HG03066 (cell line): ENCODE measurements at regions not wholly inside any gene's neighbourhood (a gene's known extent, or its start where the extent isn't known, plus 50 kb on each side); places are given as distances from the start of the nearest gene placed in this dataset.

Experiments
- ATAC-seq: cut with Tn5 transposase; IDR thresholded peaks from one replicate; pipeline ENCODE4 v1.9.1; 2021; ENCODE audit warnings: low read depth; ENCODE audit not compliant: unreplicated experiment

- no peak for ATAC-seq
These were observed 335.0 kb upstream of the TUSC1 start for GRCh38 chr9:26013199-26013598.

DNA sequence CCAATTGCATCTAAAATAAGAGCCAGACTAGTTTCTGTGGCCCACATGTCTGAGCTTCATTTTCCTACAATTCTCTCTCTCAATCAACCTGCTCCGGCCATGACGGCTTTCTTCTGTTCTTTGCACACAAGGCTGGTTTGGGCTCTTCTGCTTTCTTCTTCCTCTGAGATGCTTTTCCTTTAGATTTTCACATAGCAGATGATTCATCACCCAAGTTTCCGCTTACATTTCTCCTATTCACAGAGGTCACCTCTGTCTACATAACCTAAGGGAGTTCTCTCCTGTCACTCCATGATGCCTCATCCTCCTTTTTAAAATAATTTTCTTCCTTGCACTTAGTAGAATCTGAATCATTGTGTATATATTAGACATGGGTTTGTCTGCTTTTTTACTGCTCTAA is 334.6 kb upstream of the TUSC1 start:
- ATAC-seq = no peak

DNA sequence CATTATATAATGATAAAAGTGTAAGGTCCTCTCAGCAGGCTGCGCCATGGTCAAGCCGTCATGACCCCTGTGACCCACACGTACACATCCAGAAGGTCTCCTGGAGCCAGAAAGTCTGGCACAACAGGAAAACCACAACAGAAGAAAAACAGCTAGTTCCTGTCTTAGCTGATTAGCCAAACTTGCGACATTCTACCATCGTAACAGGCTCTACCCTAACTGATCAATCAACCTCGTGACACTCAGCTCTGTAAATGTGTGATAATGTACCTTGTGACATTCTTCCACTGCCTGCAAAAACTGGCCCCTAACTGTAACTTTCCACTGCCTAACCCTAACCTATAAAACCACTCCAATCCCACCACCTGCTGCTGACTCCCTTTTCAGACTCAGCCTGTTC is 316.4 kb upstream of the TUSC1 start:
- no peak for ATAC-seq

DNA sequence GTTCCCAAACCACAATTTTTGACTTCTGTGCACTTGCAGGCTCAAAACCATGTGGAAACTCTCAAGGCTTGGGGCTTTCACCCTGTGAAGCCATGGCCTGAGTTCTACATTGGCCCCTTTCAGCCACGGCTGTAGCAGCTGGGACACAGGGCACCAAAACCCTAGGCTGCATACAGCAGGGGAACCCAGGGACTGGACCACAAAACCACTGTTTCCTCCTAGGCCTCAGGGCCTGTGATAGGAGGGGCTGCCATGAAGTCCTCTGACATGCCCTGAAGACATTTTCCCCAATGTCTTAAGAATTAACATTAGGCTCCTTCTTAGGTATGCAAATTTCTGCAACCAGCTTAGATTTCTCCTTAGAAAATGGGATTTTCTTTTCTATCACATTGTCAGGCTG is 312.1 kb upstream of the TUSC1 start:
- ATAC-seq = no peak

- ATAC-seq = no peak
These were observed 297.4 kb upstream of the TUSC1 start for GRCh38 chr9:25975667-25976066.

GRCh38 chr9:25964239-25964638 is 286.0 kb upstream of the TUSC1 start:
- no peak for ATAC-seq

DNA sequence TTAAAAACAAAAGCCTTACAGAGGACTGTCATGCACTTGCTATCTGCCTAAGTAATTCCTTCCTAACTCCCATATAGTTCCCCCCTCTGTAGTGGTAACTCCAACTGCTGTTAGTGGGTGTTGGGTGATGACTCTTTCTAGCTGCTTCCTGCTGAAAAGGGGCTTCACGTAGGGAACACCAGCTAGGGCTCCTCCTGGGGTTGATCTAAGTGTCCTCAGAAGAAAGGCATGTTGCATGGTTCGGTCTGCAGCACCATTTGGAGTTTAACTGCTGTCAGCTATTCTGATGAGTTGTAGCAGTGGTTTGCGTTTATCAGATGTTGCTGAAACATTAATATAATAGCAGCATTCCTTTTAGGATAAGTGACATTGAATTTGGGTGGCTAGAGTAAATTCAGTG is 281.9 kb upstream of the TUSC1 start:
- no peak for ATAC-seq

DNA sequence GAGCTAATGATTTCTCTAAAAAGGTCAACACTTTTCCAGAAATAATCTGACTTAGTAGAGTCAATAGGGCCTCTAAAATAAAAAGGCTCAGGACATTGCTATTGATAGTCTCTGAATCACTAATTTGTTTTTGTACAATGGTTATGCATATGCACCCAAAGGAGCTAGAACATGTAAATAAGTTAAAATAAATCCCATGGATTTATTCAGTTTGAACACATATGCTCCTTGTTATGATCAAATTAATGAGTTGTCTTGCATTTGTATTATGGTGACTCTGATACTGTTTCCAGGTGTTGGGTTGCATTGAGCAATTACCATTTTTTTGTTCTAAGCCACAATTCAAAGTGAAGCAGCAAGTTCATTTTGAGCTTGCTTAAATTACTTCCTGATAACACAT is 276.0 kb upstream of the TUSC1 start:
- ATAC-seq = no peak

GRCh38 chr9:25948182-25948581 is 269.9 kb upstream of the TUSC1 start:
- ATAC-seq = no peak

GRCh38 chr9:25939126-25939525 is 260.9 kb upstream of the TUSC1 start:
- ATAC-seq = no peak

DNA sequence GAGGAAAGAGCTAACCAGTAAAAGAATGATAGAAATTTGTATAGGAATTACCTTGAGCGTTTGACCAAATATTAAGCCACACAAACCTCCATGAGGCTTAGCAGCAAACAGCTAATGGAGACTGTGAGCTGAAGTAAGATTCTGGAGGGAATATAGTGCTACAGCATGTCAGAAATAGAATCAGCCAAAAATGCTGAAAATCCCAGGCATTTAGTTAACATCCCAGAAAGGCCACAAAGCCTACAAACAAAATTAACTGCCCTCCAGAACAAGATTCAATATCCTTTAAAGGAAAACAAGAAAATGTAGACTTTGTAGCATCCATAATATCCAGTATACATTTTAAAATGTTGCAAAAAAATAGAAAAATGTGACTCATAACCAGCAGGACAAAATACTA is 257.8 kb upstream of the TUSC1 start:
- ATAC-seq = no peak

GRCh38 chr9:25935188-25935587 is 256.9 kb upstream of the TUSC1 start:
- no peak for ATAC-seq

DNA sequence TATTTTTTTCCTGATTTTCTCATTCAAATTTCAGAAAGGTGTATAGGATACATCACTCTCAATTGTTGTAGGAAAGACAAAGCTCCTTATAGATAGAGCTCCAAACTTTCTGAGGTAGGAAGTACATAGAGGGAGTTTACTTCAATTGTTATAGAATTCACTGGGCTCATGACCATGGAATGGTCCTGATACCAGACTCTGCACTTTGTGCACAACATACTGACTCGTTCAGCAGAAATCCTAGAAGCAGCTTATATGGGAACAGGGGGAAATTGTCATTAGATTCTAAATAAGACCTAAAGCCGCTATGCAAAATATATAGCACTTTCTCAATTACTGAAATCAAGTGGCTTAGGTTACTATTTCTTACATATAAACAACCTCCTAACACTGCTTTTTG is 240.5 kb upstream of the TUSC1 start:
- no peak for ATAC-seq

- ATAC-seq = no peak
These were observed 239.6 kb upstream of the TUSC1 start for GRCh38 chr9:25917731-25918362.

DNA sequence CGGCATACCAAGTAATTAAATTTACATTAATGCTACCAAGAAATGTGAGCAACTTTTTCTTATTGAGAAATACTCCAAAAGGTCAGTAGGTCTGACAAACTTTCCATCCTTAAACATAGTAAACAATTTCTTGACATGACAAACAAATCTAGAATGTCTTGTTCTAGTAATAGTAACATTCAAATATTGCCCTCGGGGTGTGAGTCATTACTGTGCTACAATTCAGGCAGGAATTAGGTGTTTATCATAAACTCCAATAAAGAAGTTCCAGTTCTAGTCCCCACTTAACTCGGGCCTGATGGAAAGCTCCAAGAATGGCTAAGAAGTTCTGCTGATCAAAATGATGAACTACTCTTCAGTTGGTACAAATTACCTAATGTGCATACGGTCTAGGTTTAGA is 235.6 kb upstream of the TUSC1 start:
- ATAC-seq = no peak

- ATAC-seq = no peak
These were observed 226.5 kb upstream of the TUSC1 start for GRCh38 chr9:25904701-25905100.

GRCh38 chr9:25891527-25891926 is 213.3 kb upstream of the TUSC1 start:
- ATAC-seq = no peak

GRCh38 chr9:25889661-25890060 is 211.4 kb upstream of the TUSC1 start:
- no peak for ATAC-seq

GRCh38 chr9:25876248-25876647 is 198.0 kb upstream of the TUSC1 start:
- ATAC-seq = no peak

GRCh38 chr9:25864509-25864908 is 186.3 kb upstream of the TUSC1 start:
- ATAC-seq = no peak

DNA sequence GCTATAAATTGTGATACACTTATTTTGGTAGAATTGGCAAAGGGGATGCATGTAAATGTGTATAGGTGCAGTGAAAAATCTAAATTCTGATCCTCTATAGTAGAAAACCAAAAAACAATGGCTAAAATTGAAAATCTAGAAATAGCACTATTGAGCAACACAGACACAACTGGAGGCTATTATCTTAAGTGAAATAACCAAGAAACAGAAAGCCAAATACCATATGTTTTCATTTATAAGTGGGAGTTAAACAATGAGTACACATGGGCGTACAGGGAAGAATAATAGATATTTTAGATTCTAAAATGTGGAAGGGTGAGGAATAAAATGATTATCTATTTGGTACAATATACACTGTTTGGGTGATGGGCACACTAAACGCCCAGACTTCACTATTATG is 183.2 kb upstream of the TUSC1 start:
- no peak for ATAC-seq

DNA sequence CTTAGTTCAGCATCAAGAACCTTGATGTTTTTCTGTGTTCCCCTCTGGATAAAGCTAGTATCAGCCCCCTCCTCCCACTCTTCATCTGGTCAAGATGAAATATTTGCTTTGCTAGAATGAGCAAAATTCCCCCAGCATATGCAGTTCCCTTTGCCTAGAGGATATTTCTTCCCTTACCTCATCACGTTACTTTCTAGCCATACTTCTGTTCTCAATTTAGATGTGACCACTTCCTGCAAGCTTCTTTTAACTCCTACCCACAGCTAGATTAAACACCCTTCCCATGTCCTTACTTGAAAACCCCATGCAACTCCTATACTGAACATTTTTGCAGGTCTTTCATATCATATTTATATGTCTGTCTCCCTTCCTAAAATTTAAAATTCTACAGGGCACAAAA is 178.9 kb upstream of the TUSC1 start:
- ATAC-seq = no peak

GRCh38 chr9:25850803-25851202 is 172.6 kb upstream of the TUSC1 start:
- ATAC-seq = no peak
